Tibial nerve (tissue), 4 donors: ENCODE measurements at regions not wholly inside any gene's neighbourhood (a gene's known extent, or its start where the extent isn't known, plus 50 kb on each side); places are given as distances from the start of the nearest gene placed in this dataset.

Experiments used
- EP300 ChIP-seq, 2 donors: sonication (generic); formaldehyde crosslinking; IDR thresholded peaks; one replicate each; pipeline ENCODE4 v1.6.1; 2017; ENCODE audit warnings: antibody characterized with exemption in 2 of 2, mild to moderate bottlenecking in 1 of 2
- POLR2A ChIP-seq, 2 donors: fragments of 450-650 bp; IDR thresholded peaks; one replicate each; pipeline ENCODE4 v1.6.1; 2017; ENCODE audit warnings: antibody characterized with exemption in 2 of 2, mild to moderate bottlenecking in 2 of 2, moderate library complexity in 2 of 2
- TF ChIP-seq, protein P1 (sequence below), 5 experiments: fragments of 200-600 bp in 3 of 5; fragments of 450-650 bp in 2 of 5; sonication (generic) in 3 of 5; IDR thresholded peaks; one replicate each; pipeline ENCODE4 v1.5.1; 2016 to 2019; ENCODE audit warnings: antibody characterized with exemption in 5 of 5, mild to moderate bottlenecking in 3 of 5, moderate library complexity in 2 of 5

DNA sequence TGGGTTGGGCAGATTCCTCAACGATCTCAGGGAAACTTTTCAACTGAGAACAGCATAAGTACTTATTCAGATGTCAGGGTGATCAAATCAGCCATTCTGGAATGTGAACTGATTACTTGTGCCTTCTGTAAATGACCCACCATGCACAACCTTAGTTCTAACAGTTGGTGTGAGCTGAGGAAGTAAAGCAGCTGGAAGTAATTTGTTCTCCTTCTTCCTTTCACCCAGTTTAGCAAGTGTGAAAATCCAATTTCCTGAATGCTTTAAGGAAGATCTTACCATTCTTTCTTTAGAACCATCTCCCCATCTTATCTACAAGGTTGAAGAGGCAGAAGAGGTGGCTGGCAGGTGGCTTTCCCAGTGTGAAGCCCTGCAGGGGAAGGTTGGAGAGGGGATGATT is 781.6 kb downstream of the ETS1 start:
- TF ChIP-seq, protein P1, sequence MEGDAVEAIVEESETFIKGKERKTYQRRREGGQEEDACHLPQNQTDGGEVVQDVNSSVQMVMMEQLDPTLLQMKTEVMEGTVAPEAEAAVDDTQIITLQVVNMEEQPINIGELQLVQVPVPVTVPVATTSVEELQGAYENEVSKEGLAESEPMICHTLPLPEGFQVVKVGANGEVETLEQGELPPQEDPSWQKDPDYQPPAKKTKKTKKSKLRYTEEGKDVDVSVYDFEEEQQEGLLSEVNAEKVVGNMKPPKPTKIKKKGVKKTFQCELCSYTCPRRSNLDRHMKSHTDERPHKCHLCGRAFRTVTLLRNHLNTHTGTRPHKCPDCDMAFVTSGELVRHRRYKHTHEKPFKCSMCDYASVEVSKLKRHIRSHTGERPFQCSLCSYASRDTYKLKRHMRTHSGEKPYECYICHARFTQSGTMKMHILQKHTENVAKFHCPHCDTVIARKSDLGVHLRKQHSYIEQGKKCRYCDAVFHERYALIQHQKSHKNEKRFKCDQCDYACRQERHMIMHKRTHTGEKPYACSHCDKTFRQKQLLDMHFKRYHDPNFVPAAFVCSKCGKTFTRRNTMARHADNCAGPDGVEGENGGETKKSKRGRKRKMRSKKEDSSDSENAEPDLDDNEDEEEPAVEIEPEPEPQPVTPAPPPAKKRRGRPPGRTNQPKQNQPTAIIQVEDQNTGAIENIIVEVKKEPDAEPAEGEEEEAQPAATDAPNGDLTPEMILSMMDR (IDR thresholded peaks at IDR 0.05): no peak
- no peak for TF ChIP-seq POLR2A (IDR thresholded peaks at IDR 0.05)
- TF ChIP-seq EP300 (IDR thresholded peaks at IDR 0.05): no peak
